Prostate gland (tissue), 1 donor: ENCODE measurements at regions not wholly inside any gene's neighbourhood (a gene's known extent, or its start where the extent isn't known, plus 50 kb on each side); places are given as distances from the start of the nearest gene placed in this dataset.

Experiments
- POLR2A ChIP-seq: fragments of 450-650 bp; IDR thresholded peaks from one replicate; pipeline ENCODE4 v1.6.1; 2016; ENCODE audit warnings: antibody characterized with exemption, mild to moderate bottlenecking
- POLR2AphosphoS5 ChIP-seq: sonication (generic); formaldehyde crosslinking; IDR thresholded peaks from one replicate; pipeline ENCODE4 v1.6.1; 2017; ENCODE audit warnings: antibody characterized with exemption

- no peak for TF ChIP-seq POLR2AphosphoS5
- no peak for TF ChIP-seq POLR2A
Observed at GRCh38 chr5:128796506-128796905, 168.8 kb upstream of the SLC27A6 start.
